ENCODE measurements at regions not wholly inside any gene's neighbourhood (a gene's known extent, or its start where the extent isn't known, plus 50 kb on each side); places are given as distances from the start of the nearest gene placed in this dataset.

GRCh38 chr6:20038410-20039204, 173.7 kb downstream of the MBOAT1 start:
- ATAC-seq, result no peak
- Histone ChIP-seq H3K27ac (no peak overlapping the region), H3K4me1 (no peaks in the 10 kb centered on the region), H3K36me3 (no peaks in the 10 kb centered on the region), H3K9me3 (no peaks in the 10 kb centered on the region), H3K4me3 (no peak overlapping the region), H3K27me3 (no peaks in the 10 kb centered on the region)
- no peak for TF ChIP-seq POLR2A (IDR thresholded peaks at IDR 0.05)
- TF ChIP-seq, protein P1, sequence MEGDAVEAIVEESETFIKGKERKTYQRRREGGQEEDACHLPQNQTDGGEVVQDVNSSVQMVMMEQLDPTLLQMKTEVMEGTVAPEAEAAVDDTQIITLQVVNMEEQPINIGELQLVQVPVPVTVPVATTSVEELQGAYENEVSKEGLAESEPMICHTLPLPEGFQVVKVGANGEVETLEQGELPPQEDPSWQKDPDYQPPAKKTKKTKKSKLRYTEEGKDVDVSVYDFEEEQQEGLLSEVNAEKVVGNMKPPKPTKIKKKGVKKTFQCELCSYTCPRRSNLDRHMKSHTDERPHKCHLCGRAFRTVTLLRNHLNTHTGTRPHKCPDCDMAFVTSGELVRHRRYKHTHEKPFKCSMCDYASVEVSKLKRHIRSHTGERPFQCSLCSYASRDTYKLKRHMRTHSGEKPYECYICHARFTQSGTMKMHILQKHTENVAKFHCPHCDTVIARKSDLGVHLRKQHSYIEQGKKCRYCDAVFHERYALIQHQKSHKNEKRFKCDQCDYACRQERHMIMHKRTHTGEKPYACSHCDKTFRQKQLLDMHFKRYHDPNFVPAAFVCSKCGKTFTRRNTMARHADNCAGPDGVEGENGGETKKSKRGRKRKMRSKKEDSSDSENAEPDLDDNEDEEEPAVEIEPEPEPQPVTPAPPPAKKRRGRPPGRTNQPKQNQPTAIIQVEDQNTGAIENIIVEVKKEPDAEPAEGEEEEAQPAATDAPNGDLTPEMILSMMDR (IDR thresholded peaks at IDR 0.05 in 4 of 5, conservative IDR thresholded peaks at IDR 0.05 in 1 of 5), result no peak
- in situ Hi-C loops (cut with MboI; ENCODE audit: low sequenced_read_pairs in 4 of 4), result no loop called here
- no peak for DNase-seq
- intact Hi-C loops (cut with DNase I; ENCODE audit: low total_unique reads), result no loop called here

GRCh38 chr6:20044883-20045282, 167.4 kb downstream of the MBOAT1 start:
- Histone ChIP-seq H3K9me3 (no peaks in the 10 kb centered on the region), H3K4me1 (no peaks in the 10 kb centered on the region), H3K4me3 (no peak overlapping the region), H3K27ac (no peak overlapping the region), H3K27me3 (no peaks in the 10 kb centered on the region), H3K36me3 (no peaks in the 10 kb centered on the region)
- in situ Hi-C loops (cut with MboI; ENCODE audit: low sequenced_read_pairs in 4 of 4), result no loop called here
- TF ChIP-seq, protein P1 (IDR thresholded peaks at IDR 0.05 in 4 of 5, conservative IDR thresholded peaks at IDR 0.05 in 1 of 5), result no peak
- no peak for TF ChIP-seq POLR2A (IDR thresholded peaks at IDR 0.05)
- intact Hi-C loops (cut with DNase I; ENCODE audit: low total_unique reads), result no loop called here
- ATAC-seq (no peak), DNase-seq (no peak)
